Fibroblast of lung (primary cell): ENCODE measurements at regions not wholly inside any gene's neighbourhood (a gene's known extent, or its start where the extent isn't known, plus 50 kb on each side); places are given as distances from the start of the nearest gene placed in this dataset.

Experiments used
- DNase-seq, 2 donors: peaks; one replicate each; pipeline versions ENCODE4 v3.0.0 to v3.0.0-alpha.2; 2010; ENCODE audit warnings: low read depth in 2 of 2
- H2AFZ ChIP-seq: 2 replicates; pipeline ENCODE4 v1.5.1; 2012; ENCODE audit warnings: low read length, control low read depth, inconsistent platforms
- H3K27ac ChIP-seq: 2 replicates; pipeline ENCODE4 v1.5.1; 2011; ENCODE audit warnings: low read length, control low read depth; ENCODE audit not compliant: insufficient read depth
- H3K27me3 ChIP-seq: 2 replicates; pipeline ENCODE4 v1.5.1; 2011; ENCODE audit warnings: mild to moderate bottlenecking, low read length; ENCODE audit not compliant: control insufficient read depth, insufficient read depth
- H3K36me3 ChIP-seq: 2 replicates; pipeline ENCODE4 v1.5.1; 2011; ENCODE audit warnings: low read length; ENCODE audit not compliant: control insufficient read depth, insufficient read depth
- H3K4me1 ChIP-seq: 2 replicates; pipeline ENCODE4 v1.5.1; 2011; ENCODE audit warnings: low read length; ENCODE audit not compliant: control insufficient read depth, insufficient read depth; ENCODE audit errors: extremely low read depth
- H3K4me2 ChIP-seq: 2 replicates; pipeline ENCODE4 v1.5.1; 2011; ENCODE audit warnings: low read length, control low read depth; ENCODE audit not compliant: insufficient read depth; ENCODE audit errors: extremely low read depth
- H3K4me3 ChIP-seq, 4 experiments: fragments of 200-600 bp in 1 of 4; sonication (generic) in 1 of 4; replicated peaks in 1 of 4; 2 replicates each; pipeline ENCODE4 v1.5.1; 2011 to 2016; ENCODE audit warnings: low read length in 4 of 4, low read depth in 3 of 4, mild to moderate bottlenecking in 3 of 4, control low read depth in 2 of 4, inconsistent platforms in 1 of 4, mixed read lengths in 1 of 4; ENCODE audit not compliant: insufficient read depth in 1 of 4; ENCODE audit errors: control extremely low read depth in 1 of 4
- H3K79me2 ChIP-seq: 2 replicates; pipeline ENCODE4 v1.5.1; 2012; ENCODE audit warnings: mild to moderate bottlenecking, low read length, inconsistent platforms; ENCODE audit not compliant: control insufficient read depth, insufficient read depth
- H3K9ac ChIP-seq: 2 replicates; pipeline ENCODE4 v1.5.1; 2011; ENCODE audit warnings: mild to moderate bottlenecking, low read length, control low read depth; ENCODE audit not compliant: insufficient read depth
- H3K9me3 ChIP-seq: 2 replicates; pipeline ENCODE4 v1.5.1; 2012; ENCODE audit warnings: low read depth, low read length; ENCODE audit not compliant: control insufficient read depth, insufficient read depth
- H4K20me1 ChIP-seq: 2 replicates; pipeline ENCODE4 v1.5.1; 2011; ENCODE audit warnings: low read length; ENCODE audit not compliant: control insufficient read depth, insufficient read depth; ENCODE audit errors: extremely low read depth
- CTCF ChIP-seq, 2 donors: IDR thresholded peaks in 1 of 2; conservative IDR thresholded peaks in 1 of 2; 1 replicate in 1 of 2; 2 replicates in 1 of 2; pipeline ENCODE4 v1.5.1; 2011 to 2012; ENCODE audit warnings: low read length in 2 of 2, control low read depth in 1 of 2, inconsistent platforms in 1 of 2, low read depth in 1 of 2, mild to moderate bottlenecking in 1 of 2
- EZH2 ChIP-seq: IDR thresholded peaks from 2 replicates; pipeline ENCODE4 v1.5.1; 2012; ENCODE audit warnings: low read length, control low read depth, mild to moderate bottlenecking; ENCODE audit errors: missing control alignments

DNA sequence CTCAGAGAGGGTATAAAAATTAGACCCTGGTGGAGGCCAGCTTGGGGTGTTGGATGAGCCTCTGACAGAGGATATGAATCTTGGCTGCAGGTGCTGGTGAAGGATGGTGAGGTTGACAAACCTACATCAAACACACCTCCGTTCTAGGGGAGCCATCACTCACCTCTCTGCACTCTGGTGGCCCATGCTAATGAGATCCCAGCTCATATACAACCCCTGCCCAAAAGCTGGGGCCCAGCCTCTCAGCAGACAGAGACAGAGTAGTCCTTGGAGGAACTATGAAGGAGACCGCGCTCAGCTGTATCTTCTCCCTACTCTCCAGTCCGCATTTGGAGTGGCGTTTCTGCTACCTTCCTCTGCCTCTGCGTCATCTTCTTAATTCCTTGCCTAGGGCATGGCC lies 83.1 kb upstream of the SORCS3 start:
- no peaks in the 10 kb centered on the region for H3K36me3 ChIP-seq

GRCh38 chr10:104559935-104560334 lies 81.2 kb upstream of the SORCS3 start:
- no peak overlapping the region for H3K9ac ChIP-seq
- no peak overlapping the region for H3K4me3 ChIP-seq
- H3K27me3 ChIP-seq = no peaks in the 10 kb centered on the region
- no peaks in the 10 kb centered on the region for H4K20me1 ChIP-seq
- H3K9me3 ChIP-seq = no peaks in the 10 kb centered on the region
- DNase-seq = peak in 1 of 2 donors; percentile 3
- H3K27ac ChIP-seq = no peak overlapping the region
- TF ChIP-seq EZH2 = no peak
- TF ChIP-seq CTCF (conservative IDR thresholded peaks at IDR 0.05 in 1 of 2, IDR thresholded peaks at IDR 0.05 in 1 of 2; ENCODE audit: low read depth in 1 of 2, low read length in 2 of 2) = no peak
- no peaks in the 10 kb centered on the region for H3K4me1 ChIP-seq
- H3K4me2 ChIP-seq = no peak overlapping the region
- H3K36me3 ChIP-seq = no peaks in the 10 kb centered on the region
- H2AFZ ChIP-seq = no peak overlapping the region
- no peaks in the 10 kb centered on the region for H3K79me2 ChIP-seq

More for the DNA sequence above, 83.1 kb upstream of the SORCS3 start:
- Histone ChIP-seq H3K9ac (no peak overlapping the region), H3K9me3 (no peaks in the 10 kb centered on the region), H3K4me3 (no peak overlapping the region), H4K20me1 (no peaks in the 10 kb centered on the region), H3K79me2 (no peaks in the 10 kb centered on the region), H3K27me3 (no peaks in the 10 kb centered on the region), H2AFZ (no peak overlapping the region), H3K27ac (no peak overlapping the region), H3K4me1 (no peaks in the 10 kb centered on the region), H3K4me2 (no peak overlapping the region)
- no peak for DNase-seq
- TF ChIP-seq CTCF (conservative IDR thresholded peaks at IDR 0.05 in 1 of 2, IDR thresholded peaks at IDR 0.05 in 1 of 2; ENCODE audit: low read depth in 1 of 2, low read length in 2 of 2) (no peak), EZH2 (no peak)

DNA sequence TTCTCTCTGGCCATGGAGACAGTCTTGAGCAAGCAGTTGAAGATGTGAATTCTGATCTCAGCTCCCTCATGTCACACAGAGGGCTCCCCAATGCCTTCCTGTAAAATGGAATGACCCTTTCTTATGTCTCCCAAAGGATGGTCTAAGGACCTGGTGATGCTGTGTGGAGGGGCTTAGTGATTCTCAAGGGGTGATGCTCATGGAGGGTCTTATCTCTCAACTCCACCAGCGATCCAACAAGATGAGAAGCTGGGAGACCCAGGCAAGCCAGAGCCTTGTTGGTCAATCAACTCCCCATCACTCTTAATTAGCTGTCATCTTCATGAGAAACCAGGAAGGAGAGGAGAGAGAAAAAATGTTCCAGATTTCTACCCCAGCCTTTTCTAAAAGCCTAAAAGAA lies 78.0 kb upstream of the SORCS3 start:
- no peaks in the 10 kb centered on the region for H3K27me3 ChIP-seq
- H2AFZ ChIP-seq = no peak overlapping the region
- H4K20me1 ChIP-seq = no peaks in the 10 kb centered on the region
- no peak overlapping the region for H3K9ac ChIP-seq
- no peak for DNase-seq
- no peak overlapping the region for H3K4me2 ChIP-seq
- no peaks in the 10 kb centered on the region for H3K36me3 ChIP-seq
- H3K79me2 ChIP-seq = no peaks in the 10 kb centered on the region
- H3K9me3 ChIP-seq = no peaks in the 10 kb centered on the region
- TF ChIP-seq CTCF (conservative IDR thresholded peaks at IDR 0.05 in 1 of 2, IDR thresholded peaks at IDR 0.05 in 1 of 2; ENCODE audit: low read depth in 1 of 2, low read length in 2 of 2) (no peak), EZH2 (no peak)
- no peaks in the 10 kb centered on the region for H3K4me1 ChIP-seq
- H3K27ac ChIP-seq = no peak overlapping the region
- H3K4me3 ChIP-seq = no peak overlapping the region
